ENCODE measurements at regions not wholly inside any gene's neighbourhood (a gene's known extent, or its start where the extent isn't known, plus 50 kb on each side); places are given as distances from the start of the nearest gene placed in this dataset.

- DNase-seq (ENCODE audit: low read depth, low spot score): no peak
- TF ChIP-seq CTCF (IDR thresholded peaks at IDR 0.05; ENCODE audit: low read depth, low read length): no peak
- H3K4me3 ChIP-seq (ENCODE audit: low read depth, low read length): no peak overlapping the region
- in situ Hi-C loops (cut with HindIII; ENCODE audit: low sequenced_read_pairs): no loop called here
Observed at GRCh38 chr6:92716638-92717037, 702.7 kb downstream of the EPHA7 start.

GRCh38 chr6:92715991-92716390 lies 703.4 kb downstream of the EPHA7 start:
- in situ Hi-C loops (cut with HindIII; ENCODE audit: low sequenced_read_pairs): no loop called here
- peak; percentile 29 for DNase-seq (ENCODE audit: low read depth, low spot score)
- H3K4me3 ChIP-seq (ENCODE audit: low read depth, low read length): no peak overlapping the region
- no peak for TF ChIP-seq CTCF (IDR thresholded peaks at IDR 0.05; ENCODE audit: low read depth, low read length)

GRCh38 chr6:92714346-92714745 lies 705.0 kb downstream of the EPHA7 start:
- no peak for TF ChIP-seq CTCF (IDR thresholded peaks at IDR 0.05; ENCODE audit: low read depth, low read length)
- in situ Hi-C loops (cut with HindIII; ENCODE audit: low sequenced_read_pairs): no loop called here
- DNase-seq (ENCODE audit: low read depth, low spot score): no peak
- no peak overlapping the region for H3K4me3 ChIP-seq (ENCODE audit: low read depth, low read length)

GRCh38 chr6:92710048-92710447 lies 709.3 kb downstream of the EPHA7 start:
- no peak for DNase-seq (ENCODE audit: low read depth, low spot score)
- TF ChIP-seq CTCF (IDR thresholded peaks at IDR 0.05; ENCODE audit: low read depth, low read length): no peak
- in situ Hi-C loops (cut with HindIII; ENCODE audit: low sequenced_read_pairs): no loop called here
- no peak overlapping the region for H3K4me3 ChIP-seq (ENCODE audit: low read depth, low read length)

GRCh38 chr6:92708945-92709344 lies 710.4 kb downstream of the EPHA7 start:
- in situ Hi-C loops (cut with HindIII; ENCODE audit: low sequenced_read_pairs): no loop called here
- no peak for TF ChIP-seq CTCF (IDR thresholded peaks at IDR 0.05; ENCODE audit: low read depth, low read length)
- H3K4me3 ChIP-seq (ENCODE audit: low read depth, low read length): no peak overlapping the region
- DNase-seq (ENCODE audit: low read depth, low spot score): no peak

GRCh38 chr6:92708270-92708669 lies 711.1 kb downstream of the EPHA7 start:
- DNase-seq (ENCODE audit: low read depth, low spot score): no peak
- in situ Hi-C loops (cut with HindIII; ENCODE audit: low sequenced_read_pairs): no loop called here
- no peak for TF ChIP-seq CTCF (IDR thresholded peaks at IDR 0.05; ENCODE audit: low read depth, low read length)
- no peak overlapping the region for H3K4me3 ChIP-seq (ENCODE audit: low read depth, low read length)

- in situ Hi-C loops (cut with HindIII; ENCODE audit: low sequenced_read_pairs): no loop called here
- H3K4me3 ChIP-seq (ENCODE audit: low read depth, low read length): no peak overlapping the region
- no peak for DNase-seq (ENCODE audit: low read depth, low spot score)
- TF ChIP-seq CTCF (IDR thresholded peaks at IDR 0.05; ENCODE audit: low read depth, low read length): no peak
Observed at GRCh38 chr6:92706976-92707375, 712.4 kb downstream of the EPHA7 start.

All from astrocyte of the spinal cord (primary cell).